ENCODE measurements at regions not wholly inside any gene's neighbourhood (a gene's known extent, or its start where the extent isn't known, plus 50 kb on each side); places are given as distances from the start of the nearest gene placed in this dataset.

DNA sequence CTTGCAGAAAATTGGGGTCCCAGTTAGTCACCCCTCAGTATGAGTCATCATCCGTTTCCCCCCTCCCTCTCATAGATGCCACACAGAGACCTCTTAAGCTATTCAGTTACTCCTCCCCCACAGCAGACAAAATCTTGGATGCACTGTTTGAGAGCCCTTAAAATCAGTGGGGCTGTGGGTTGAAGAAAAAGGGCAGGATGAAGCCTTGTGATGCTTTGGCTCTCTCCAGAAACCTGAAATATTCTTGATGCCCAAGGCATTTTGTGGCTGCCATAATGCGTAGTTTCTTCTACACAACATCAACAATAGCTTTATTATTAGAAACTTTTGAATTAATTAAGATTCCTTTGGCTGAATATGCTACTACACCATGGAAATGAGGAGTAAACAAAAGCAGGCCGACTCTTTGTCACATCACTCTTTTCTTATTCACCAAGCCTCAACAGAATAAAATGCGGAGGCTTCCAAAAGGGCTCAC is 133.8 kb downstream of the MRPS30 start:
- Histone ChIP-seq H3K4me1 (ENCODE audit: control insufficient read depth, insufficient read depth, low read length) (no peaks in the 10 kb centered on the region), H3K36me3 (ENCODE audit: control insufficient read depth in 2 of 2, insufficient read depth in 1 of 2, low read length in 2 of 2) (no peaks in the 10 kb centered on the region), H3K4me3 (ENCODE audit: low read depth, low read length) (no peak overlapping the region), H3K27ac (ENCODE audit: extremely low read depth, low read depth, low read length) (no peak overlapping the region), H3K9me3 (ENCODE audit: control insufficient read depth, insufficient read depth, low read depth, low read length) (no peaks in the 10 kb centered on the region)
- TF ChIP-seq ZNF76 (tag by site-specific recombination; IDR thresholded peaks at IDR 0.05; ENCODE audit: borderline replicate concordance, low read depth) = no peak
- no peak for TF ChIP-seq ZNF776 (tag by site-specific recombination; IDR thresholded peaks at IDR 0.05; ENCODE audit: borderline replicate concordance)
- TF ChIP-seq ZNF626 (tag by site-specific recombination; IDR thresholded peaks at IDR 0.05) = no peak
- TF ChIP-seq EGR2 (tag by site-specific recombination; IDR thresholded peaks at IDR 0.05; ENCODE audit: low read depth) = no peak
- TF ChIP-seq, protein P1, sequence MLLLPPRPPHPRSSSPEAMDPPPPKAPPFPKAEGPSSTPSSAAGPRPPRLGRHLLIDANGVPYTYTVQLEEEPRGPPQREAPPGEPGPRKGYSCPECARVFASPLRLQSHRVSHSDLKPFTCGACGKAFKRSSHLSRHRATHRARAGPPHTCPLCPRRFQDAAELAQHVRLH (tag by site-specific recombination; IDR thresholded peaks at IDR 0.05) = no peak
- no peak for TF ChIP-seq ZNF157 (tag by site-specific recombination; IDR thresholded peaks at IDR 0.05)
- no peak for TF ChIP-seq PRDM1 (tag by site-specific recombination; IDR thresholded peaks at IDR 0.05)
- no peak for TF ChIP-seq SETDB1 (IDR thresholded peaks at IDR 0.05; ENCODE audit: insufficient read length, low read length)
- no peak for TF ChIP-seq ZNF837 (tag by site-specific recombination; IDR thresholded peaks at IDR 0.05)
- TF ChIP-seq, protein P2, sequence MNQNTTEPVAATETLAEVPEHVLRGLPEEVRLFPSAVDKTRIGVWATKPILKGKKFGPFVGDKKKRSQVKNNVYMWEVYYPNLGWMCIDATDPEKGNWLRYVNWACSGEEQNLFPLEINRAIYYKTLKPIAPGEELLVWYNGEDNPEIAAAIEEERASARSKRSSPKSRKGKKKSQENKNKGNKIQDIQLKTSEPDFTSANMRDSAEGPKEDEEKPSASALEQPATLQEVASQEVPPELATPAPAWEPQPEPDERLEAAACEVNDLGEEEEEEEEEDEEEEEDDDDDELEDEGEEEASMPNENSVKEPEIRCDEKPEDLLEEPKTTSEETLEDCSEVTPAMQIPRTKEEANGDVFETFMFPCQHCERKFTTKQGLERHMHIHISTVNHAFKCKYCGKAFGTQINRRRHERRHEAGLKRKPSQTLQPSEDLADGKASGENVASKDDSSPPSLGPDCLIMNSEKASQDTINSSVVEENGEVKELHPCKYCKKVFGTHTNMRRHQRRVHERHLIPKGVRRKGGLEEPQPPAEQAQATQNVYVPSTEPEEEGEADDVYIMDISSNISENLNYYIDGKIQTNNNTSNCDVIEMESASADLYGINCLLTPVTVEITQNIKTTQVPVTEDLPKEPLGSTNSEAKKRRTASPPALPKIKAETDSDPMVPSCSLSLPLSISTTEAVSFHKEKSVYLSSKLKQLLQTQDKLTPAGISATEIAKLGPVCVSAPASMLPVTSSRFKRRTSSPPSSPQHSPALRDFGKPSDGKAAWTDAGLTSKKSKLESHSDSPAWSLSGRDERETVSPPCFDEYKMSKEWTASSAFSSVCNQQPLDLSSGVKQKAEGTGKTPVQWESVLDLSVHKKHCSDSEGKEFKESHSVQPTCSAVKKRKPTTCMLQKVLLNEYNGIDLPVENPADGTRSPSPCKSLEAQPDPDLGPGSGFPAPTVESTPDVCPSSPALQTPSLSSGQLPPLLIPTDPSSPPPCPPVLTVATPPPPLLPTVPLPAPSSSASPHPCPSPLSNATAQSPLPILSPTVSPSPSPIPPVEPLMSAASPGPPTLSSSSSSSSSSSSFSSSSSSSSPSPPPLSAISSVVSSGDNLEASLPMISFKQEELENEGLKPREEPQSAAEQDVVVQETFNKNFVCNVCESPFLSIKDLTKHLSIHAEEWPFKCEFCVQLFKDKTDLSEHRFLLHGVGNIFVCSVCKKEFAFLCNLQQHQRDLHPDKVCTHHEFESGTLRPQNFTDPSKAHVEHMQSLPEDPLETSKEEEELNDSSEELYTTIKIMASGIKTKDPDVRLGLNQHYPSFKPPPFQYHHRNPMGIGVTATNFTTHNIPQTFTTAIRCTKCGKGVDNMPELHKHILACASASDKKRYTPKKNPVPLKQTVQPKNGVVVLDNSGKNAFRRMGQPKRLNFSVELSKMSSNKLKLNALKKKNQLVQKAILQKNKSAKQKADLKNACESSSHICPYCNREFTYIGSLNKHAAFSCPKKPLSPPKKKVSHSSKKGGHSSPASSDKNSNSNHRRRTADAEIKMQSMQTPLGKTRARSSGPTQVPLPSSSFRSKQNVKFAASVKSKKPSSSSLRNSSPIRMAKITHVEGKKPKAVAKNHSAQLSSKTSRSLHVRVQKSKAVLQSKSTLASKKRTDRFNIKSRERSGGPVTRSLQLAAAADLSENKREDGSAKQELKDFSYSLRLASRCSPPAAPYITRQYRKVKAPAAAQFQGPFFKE (tag by site-specific recombination; IDR thresholded peaks at IDR 0.05; ENCODE audit: borderline replicate concordance) = no peak
- TF ChIP-seq, protein P3, sequence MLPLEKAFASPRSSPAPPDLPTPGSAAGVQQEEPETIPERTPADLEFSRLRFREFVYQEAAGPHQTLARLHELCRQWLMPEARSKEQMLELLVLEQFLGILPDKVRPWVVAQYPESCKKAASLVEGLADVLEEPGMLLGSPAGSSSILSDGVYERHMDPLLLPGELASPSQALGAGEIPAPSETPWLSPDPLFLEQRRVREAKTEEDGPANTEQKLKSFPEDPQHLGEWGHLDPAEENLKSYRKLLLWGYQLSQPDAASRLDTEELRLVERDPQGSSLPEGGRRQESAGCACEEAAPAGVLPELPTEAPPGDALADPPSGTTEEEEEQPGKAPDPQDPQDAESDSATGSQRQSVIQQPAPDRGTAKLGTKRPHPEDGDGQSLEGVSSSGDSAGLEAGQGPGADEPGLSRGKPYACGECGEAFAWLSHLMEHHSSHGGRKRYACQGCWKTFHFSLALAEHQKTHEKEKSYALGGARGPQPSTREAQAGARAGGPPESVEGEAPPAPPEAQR (tag by site-specific recombination; IDR thresholded peaks at IDR 0.05) = no peak
- ChIA-PET POLR2A (no interaction called here), CTCF (no interaction called here)

DNA sequence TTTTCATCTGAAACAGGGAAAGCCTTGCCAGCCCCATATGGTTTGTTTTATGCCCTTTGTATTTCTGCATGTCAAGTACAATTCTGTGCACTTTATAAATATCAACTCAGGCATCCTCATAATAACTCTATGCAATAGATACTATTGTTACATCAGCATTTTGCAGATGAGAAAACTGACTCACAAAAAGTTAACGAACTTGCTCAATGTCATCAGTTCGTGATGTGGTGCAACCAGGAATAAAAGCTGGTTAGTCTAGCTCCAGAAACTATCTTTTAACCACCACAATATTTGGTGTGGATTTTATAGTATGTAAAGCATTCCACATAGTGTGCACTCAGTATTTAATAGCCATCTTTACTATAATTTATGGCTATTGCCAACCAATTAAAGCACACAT is 134.9 kb downstream of the MRPS30 start:
- TF ChIP-seq GLIS1 (tag by site-specific recombination; IDR thresholded peaks at IDR 0.05) (no peak), ZNF776 (tag by site-specific recombination; IDR thresholded peaks at IDR 0.05; ENCODE audit: borderline replicate concordance) (no peak)
- TF ChIP-seq, protein P4, sequence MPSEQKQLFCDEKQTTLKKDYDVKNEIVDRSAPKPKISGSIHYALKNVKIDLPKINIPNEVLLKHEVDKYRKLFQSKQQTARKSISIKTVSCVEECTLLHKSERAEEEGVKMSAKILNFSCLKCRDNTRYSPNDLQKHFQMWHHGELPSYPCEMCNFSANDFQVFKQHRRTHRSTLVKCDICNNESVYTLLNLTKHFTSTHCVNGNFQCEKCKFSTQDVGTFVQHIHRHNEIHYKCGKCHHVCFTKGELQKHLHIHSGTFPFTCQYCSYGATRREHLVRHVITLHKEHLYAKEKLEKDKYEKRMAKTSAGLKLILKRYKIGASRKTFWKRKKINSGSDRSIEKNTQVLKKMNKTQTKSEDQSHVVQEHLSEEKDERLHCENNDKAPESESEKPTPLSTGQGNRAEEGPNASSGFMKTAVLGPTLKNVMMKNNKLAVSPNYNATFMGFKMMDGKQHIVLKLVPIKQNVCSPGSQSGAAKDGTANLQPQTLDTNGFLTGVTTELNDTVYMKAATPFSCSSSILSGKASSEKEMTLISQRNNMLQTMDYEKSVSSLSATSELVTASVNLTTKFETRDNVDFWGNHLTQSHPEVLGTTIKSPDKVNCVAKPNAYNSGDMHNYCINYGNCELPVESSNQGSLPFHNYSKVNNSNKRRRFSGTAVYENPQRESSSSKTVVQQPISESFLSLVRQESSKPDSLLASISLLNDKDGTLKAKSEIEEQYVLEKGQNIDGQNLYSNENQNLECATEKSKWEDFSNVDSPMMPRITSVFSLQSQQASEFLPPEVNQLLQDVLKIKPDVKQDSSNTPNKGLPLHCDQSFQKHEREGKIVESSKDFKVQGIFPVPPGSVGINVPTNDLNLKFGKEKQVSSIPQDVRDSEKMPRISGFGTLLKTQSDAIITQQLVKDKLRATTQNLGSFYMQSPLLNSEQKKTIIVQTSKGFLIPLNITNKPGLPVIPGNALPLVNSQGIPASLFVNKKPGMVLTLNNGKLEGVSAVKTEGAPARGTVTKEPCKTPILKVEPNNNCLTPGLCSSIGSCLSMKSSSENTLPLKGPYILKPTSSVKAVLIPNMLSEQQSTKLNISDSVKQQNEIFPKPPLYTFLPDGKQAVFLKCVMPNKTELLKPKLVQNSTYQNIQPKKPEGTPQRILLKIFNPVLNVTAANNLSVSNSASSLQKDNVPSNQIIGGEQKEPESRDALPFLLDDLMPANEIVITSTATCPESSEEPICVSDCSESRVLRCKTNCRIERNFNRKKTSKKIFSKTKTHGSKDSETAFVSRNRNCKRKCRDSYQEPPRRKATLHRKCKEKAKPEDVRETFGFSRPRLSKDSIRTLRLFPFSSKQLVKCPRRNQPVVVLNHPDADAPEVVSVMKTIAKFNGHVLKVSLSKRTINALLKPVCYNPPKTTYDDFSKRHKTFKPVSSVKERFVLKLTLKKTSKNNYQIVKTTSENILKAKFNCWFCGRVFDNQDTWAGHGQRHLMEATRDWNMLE (tag by site-specific recombination; conservative IDR thresholded peaks at IDR 0.05; ENCODE audit: low read depth) = 0 out of 2 replicates have a peak, but pooled peaks have one; percentile 18
- TF ChIP-seq, protein P5, sequence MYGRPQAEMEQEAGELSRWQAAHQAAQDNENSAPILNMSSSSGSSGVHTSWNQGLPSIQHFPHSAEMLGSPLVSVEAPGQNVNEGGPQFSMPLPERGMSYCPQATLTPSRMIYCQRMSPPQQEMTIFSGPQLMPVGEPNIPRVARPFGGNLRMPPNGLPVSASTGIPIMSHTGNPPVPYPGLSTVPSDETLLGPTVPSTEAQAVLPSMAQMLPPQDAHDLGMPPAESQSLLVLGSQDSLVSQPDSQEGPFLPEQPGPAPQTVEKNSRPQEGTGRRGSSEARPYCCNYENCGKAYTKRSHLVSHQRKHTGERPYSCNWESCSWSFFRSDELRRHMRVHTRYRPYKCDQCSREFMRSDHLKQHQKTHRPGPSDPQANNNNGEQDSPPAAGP (tag by site-specific recombination; IDR thresholded peaks at IDR 0.05) = no peak
- TF ChIP-seq, protein P6, sequence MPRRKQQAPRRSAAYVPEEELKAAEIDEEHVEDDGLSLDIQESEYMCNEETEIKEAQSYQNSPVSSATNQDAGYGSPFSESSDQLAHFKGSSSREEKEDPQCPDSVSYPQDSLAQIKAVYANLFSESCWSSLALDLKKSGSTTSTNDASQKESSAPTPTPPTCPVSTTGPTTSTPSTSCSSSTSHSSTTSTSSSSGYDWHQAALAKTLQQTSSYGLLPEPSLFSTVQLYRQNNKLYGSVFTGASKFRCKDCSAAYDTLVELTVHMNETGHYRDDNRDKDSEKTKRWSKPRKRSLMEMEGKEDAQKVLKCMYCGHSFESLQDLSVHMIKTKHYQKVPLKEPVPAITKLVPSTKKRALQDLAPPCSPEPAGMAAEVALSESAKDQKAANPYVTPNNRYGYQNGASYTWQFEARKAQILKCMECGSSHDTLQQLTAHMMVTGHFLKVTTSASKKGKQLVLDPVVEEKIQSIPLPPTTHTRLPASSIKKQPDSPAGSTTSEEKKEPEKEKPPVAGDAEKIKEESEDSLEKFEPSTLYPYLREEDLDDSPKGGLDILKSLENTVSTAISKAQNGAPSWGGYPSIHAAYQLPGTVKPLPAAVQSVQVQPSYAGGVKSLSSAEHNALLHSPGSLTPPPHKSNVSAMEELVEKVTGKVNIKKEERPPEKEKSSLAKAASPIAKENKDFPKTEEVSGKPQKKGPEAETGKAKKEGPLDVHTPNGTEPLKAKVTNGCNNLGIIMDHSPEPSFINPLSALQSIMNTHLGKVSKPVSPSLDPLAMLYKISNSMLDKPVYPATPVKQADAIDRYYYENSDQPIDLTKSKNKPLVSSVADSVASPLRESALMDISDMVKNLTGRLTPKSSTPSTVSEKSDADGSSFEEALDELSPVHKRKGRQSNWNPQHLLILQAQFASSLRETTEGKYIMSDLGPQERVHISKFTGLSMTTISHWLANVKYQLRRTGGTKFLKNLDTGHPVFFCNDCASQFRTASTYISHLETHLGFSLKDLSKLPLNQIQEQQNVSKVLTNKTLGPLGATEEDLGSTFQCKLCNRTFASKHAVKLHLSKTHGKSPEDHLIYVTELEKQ (tag by site-specific recombination; IDR thresholded peaks at IDR 0.05; ENCODE audit: borderline replicate concordance) = no peak
- H3K36me3 ChIP-seq (ENCODE audit: control insufficient read depth in 2 of 2, insufficient read depth in 1 of 2, low read length in 2 of 2) = no peaks in the 10 kb centered on the region
- no peaks in the 10 kb centered on the region for H3K9me3 ChIP-seq (ENCODE audit: control insufficient read depth, insufficient read depth, low read depth, low read length)
- no peak overlapping the region for H3K4me3 ChIP-seq (ENCODE audit: low read depth, low read length)
- no peak overlapping the region for H3K27ac ChIP-seq (ENCODE audit: extremely low read depth, low read depth, low read length)
- no peaks in the 10 kb centered on the region for H3K4me1 ChIP-seq (ENCODE audit: control insufficient read depth, insufficient read depth, low read length)
- CTCF ChIA-PET = interaction anchor here (0.6 kb wide), 1 partner anchor 21 kb away, joined by 4 read pairs; no protein-coding TSS in a partner anchor
- POLR2A ChIA-PET = no interaction called here

Data from HEK293 (cell line).